Fibroblast of pulmonary artery (primary cell): ENCODE measurements at regions not wholly inside any gene's neighbourhood (a gene's known extent, or its start where the extent isn't known, plus 50 kb on each side); places are given as distances from the start of the nearest gene placed in this dataset.

ENCODE experiments used
- DNase-seq: peaks from one replicate; pipeline ENCODE4 v3.0.0-alpha.2; 2010; ENCODE audit warnings: low read depth
- H3K4me3 ChIP-seq: replicated peaks from 2 replicates; pipeline ENCODE4 v1.5.1; 2011; ENCODE audit warnings: low read depth, mild to moderate bottlenecking, control low read depth, low read length, moderate library complexity
- CTCF ChIP-seq: IDR thresholded peaks from 2 replicates; pipeline ENCODE4 v1.5.1; 2011; ENCODE audit warnings: mild to moderate bottlenecking, control low read depth, low read length, inconsistent platforms; ENCODE audit errors: missing control alignments

- no peak for TF ChIP-seq CTCF
- H3K4me3 ChIP-seq, result no peak overlapping the region
- DNase-seq, result no peak
Measured at GRCh38 chr1:21347072-21347581, 56.9 kb upstream of the ECE1 start.

- no peak for TF ChIP-seq CTCF
- peak overlapping the region; percentile 83 for H3K4me3 ChIP-seq
- no peak for DNase-seq
Measured at GRCh38 chr1:21346365-21347071, 56.3 kb upstream of the ECE1 start.

- TF ChIP-seq CTCF, result no peak
- DNase-seq, result no peak
- peak overlapping the region; percentile 83 for H3K4me3 ChIP-seq
Measured at GRCh38 chr1:21344750-21345443, 54.6 kb upstream of the ECE1 start.

- TF ChIP-seq CTCF, result no peak
- DNase-seq, result no peak
- H3K4me3 ChIP-seq, result peak overlapping the region; percentile 83
Measured at GRCh38 chr1:21344098-21344749, 54.0 kb upstream of the ECE1 start.

DNA sequence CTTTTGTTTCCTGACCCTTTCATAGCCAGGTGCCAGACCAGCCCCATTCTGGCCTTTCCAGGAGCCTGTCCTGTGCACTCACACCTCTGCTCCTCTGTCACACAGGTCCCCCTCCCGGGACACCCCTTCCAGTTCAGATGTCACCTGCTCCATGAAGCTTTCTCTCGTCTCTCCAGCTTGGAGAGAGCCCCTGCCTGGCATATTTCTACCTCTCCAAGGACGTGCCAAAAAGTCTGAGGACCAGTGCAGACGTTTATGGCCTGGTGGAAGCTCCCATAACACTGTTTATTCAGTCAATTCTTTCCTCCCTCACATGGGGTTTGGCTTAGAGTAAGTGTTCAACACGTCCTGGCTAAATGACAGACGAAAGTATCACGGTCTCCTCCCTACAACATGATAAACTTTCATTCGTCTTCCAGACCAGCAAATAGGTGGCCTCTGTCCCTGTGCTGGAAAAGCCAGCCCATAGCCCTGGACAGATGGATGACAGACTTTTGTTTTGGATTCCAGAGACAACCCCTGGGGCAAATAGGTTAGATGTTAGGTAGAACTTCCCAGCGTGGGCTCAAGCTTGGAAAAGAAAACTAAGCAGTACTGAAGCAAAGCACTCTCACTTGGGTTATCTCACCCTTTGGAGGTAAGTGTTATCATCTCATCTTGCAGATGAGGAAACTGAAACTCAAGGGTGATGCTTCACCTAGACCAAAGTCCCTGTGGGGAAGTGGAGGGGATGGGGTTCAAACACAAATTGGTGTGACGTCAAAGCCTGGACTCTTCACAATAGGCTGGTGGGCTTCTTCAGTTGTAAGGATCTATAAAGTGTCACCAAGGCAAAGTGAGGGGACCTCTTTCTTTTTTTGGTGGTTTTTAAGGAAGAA, 52.9 kb upstream of the ECE1 start:
- peak overlapping the region; percentile 83 for H3K4me3 ChIP-seq
- DNase-seq, result no peak
- TF ChIP-seq CTCF, result no peak

GRCh38 chr1:21341517-21342078, 51.3 kb upstream of the ECE1 start:
- DNase-seq, result no peak
- H3K4me3 ChIP-seq, result peak overlapping the region; percentile 83
- no peak for TF ChIP-seq CTCF
